Endothelial cell of umbilical vein (primary cell): ENCODE measurements at regions not wholly inside any gene's neighbourhood (a gene's known extent, or its start where the extent isn't known, plus 50 kb on each side); places are given as distances from the start of the nearest gene placed in this dataset.

ENCODE experiments used
- CTCF ChIP-seq, 2 donors: IDR thresholded peaks; 1 replicate in 1 of 2; 2 replicates in 1 of 2; pipeline ENCODE4 v1.5.1; 2011; ENCODE audit warnings: low read length in 2 of 2, mild to moderate bottlenecking in 2 of 2, moderate library complexity in 2 of 2, control low read depth in 1 of 2, inconsistent platforms in 1 of 2, low read depth in 1 of 2; ENCODE audit not compliant: insufficient read depth in 1 of 2; ENCODE audit errors: extremely low read depth in 1 of 2
- EZH2 ChIP-seq: IDR thresholded peaks from 2 replicates; pipeline ENCODE4 v1.6.1; 2012; ENCODE audit warnings: borderline replicate concordance, low read depth, mild to moderate bottlenecking, moderate library complexity, low read length, inconsistent platforms; ENCODE audit not compliant: severe bottlenecking
- MAX ChIP-seq: IDR thresholded peaks from 2 replicates; pipeline ENCODE4 v1.6.1; 2011; ENCODE audit not compliant: insufficient read depth, insufficient read length
- POLR2AphosphoS5 ChIP-seq: IDR thresholded peaks from 2 replicates; pipeline ENCODE4 v1.6.1; 2012; ENCODE audit warnings: low read depth, mild to moderate bottlenecking, control low read depth, low read length, moderate library complexity; ENCODE audit not compliant: insufficient read depth

- TF ChIP-seq MAX (no peak), EZH2 (no peak), CTCF (IDR thresholded peaks at IDR 0.05; ENCODE audit: extremely low read depth in 1 of 2, insufficient read depth in 1 of 2, low read depth in 1 of 2, low read length in 2 of 2) (no peak), POLR2AphosphoS5 (no peak)
These were observed 206.8 kb downstream of the NUAK1 start for GRCh38 chr12:105931762-105932570.
